Mesenchymal stem cell (in vitro differentiated cells and primary cell): ENCODE measurements at regions not wholly inside any gene's neighbourhood (a gene's known extent, or its start where the extent isn't known, plus 50 kb on each side); places are given as distances from the start of the nearest gene placed in this dataset.

Experiments
- DNase-seq: peaks from one replicate; pipeline ENCODE4 v3.0.0-alpha.2; 2013
- H2AFZ ChIP-seq: one replicate; pipeline ENCODE4 v1.6.1; 2013; ENCODE audit warnings: low read depth, mild to moderate bottlenecking, control low read depth, inconsistent platforms, low read length, moderate library complexity
- H2AK5ac ChIP-seq: 2 replicates; pipeline ENCODE4 v1.6.1; 2013; ENCODE audit warnings: low read length, moderate library complexity, mild to moderate bottlenecking, inconsistent platforms; ENCODE audit not compliant: severe bottlenecking
- H2BK120ac ChIP-seq: one replicate; pipeline ENCODE4 v1.6.1; 2013; ENCODE audit warnings: low read depth, mild to moderate bottlenecking, inconsistent platforms, low read length, moderate library complexity
- H2BK12ac ChIP-seq, 2 experiments: one replicate each; pipeline ENCODE4 v1.6.1; 2013; ENCODE audit warnings: inconsistent platforms in 2 of 2, low read length in 2 of 2, mild to moderate bottlenecking in 2 of 2, moderate library complexity in 2 of 2, control low read depth in 1 of 2
- H2BK15ac ChIP-seq: one replicate; pipeline ENCODE4 v1.6.1; 2013; ENCODE audit warnings: mild to moderate bottlenecking, low read depth, inconsistent platforms; ENCODE audit not compliant: poor library complexity, severe bottlenecking
- H2BK5ac ChIP-seq: 2 replicates; pipeline ENCODE4 v1.6.1; 2013; ENCODE audit warnings: low read depth, mild to moderate bottlenecking, low read length, control low read depth, inconsistent platforms; ENCODE audit not compliant: poor library complexity, severe bottlenecking
- H3K14ac ChIP-seq, 2 experiments: one replicate each; pipeline ENCODE4 v1.6.1; 2013; ENCODE audit warnings: inconsistent platforms in 2 of 2, low read length in 2 of 2, control low read depth in 1 of 2, mild to moderate bottlenecking in 1 of 2, moderate library complexity in 1 of 2
- H3K18ac ChIP-seq, 2 experiments: one replicate each; pipeline ENCODE4 v1.6.1; 2013; ENCODE audit warnings: inconsistent platforms in 2 of 2, low read length in 2 of 2, control low read depth in 1 of 2, low read depth in 1 of 2, mild to moderate bottlenecking in 1 of 2
- H3K23ac ChIP-seq, 2 experiments: one replicate each; pipeline ENCODE4 v1.6.1; 2013; ENCODE audit warnings: inconsistent platforms in 2 of 2, low read length in 2 of 2, mild to moderate bottlenecking in 2 of 2, moderate library complexity in 2 of 2, control low read depth in 1 of 2
- H3K27ac ChIP-seq: 2 replicates; pipeline ENCODE4 v1.5.1; 2013; ENCODE audit warnings: mild to moderate bottlenecking, moderate library complexity, low read length, control low read depth, inconsistent platforms; ENCODE audit not compliant: poor library complexity, severe bottlenecking
- H3K27me3 ChIP-seq, 2 experiments: 2 replicates each; pipeline versions ENCODE4 v1.6.1 to v1.7.0; 2013; ENCODE audit warnings: low read length in 2 of 2, mild to moderate bottlenecking in 2 of 2, moderate library complexity in 2 of 2, control low read depth in 1 of 2, inconsistent platforms in 1 of 2; ENCODE audit not compliant: control insufficient read depth in 1 of 2, insufficient read depth in 1 of 2
- H3K36me3 ChIP-seq, 2 experiments: 2 replicates each; pipeline versions ENCODE4 v1.6.1 to v1.7.0; 2013; ENCODE audit warnings: low read length in 2 of 2, control low read depth in 1 of 2, inconsistent platforms in 1 of 2, low read depth in 1 of 2, mild to moderate bottlenecking in 1 of 2; ENCODE audit not compliant: insufficient read depth in 2 of 2, control insufficient read depth in 1 of 2
- H3K4ac ChIP-seq, 2 experiments: one replicate each; pipeline ENCODE4 v1.6.1; 2013; ENCODE audit warnings: inconsistent platforms in 2 of 2, low read length in 2 of 2, mild to moderate bottlenecking in 2 of 2, moderate library complexity in 2 of 2, control low read depth in 1 of 2, low read depth in 1 of 2
- H3K4me1 ChIP-seq: 2 replicates; pipeline ENCODE4 v1.6.1; 2013; ENCODE audit warnings: low read depth, low read length, control low read depth; ENCODE audit not compliant: control insufficient read depth, insufficient read depth
- H3K4me2 ChIP-seq: 2 replicates; pipeline ENCODE4 v1.6.1; 2013; ENCODE audit warnings: low read length, mild to moderate bottlenecking, inconsistent platforms; ENCODE audit not compliant: poor library complexity, severe bottlenecking
- H3K4me3 ChIP-seq, 2 experiments: 2 replicates each; pipeline versions ENCODE4 v1.5.1 to v1.7.0; 2013; ENCODE audit warnings: low read length in 2 of 2, mild to moderate bottlenecking in 2 of 2, control low read depth in 1 of 2, low read depth in 1 of 2; ENCODE audit not compliant: insufficient read depth in 1 of 2
- H3K79me1 ChIP-seq: replicated peaks from 2 replicates; pipeline ENCODE4 v1.6.1; 2013; ENCODE audit warnings: mild to moderate bottlenecking, control low read depth, low read length, inconsistent platforms; ENCODE audit not compliant: poor library complexity, severe bottlenecking
- H3K9ac ChIP-seq: 2 replicates; pipeline ENCODE4 v1.7.0; 2013; ENCODE audit warnings: mild to moderate bottlenecking, low read length, moderate library complexity
- H3K9me3 ChIP-seq: 2 replicates; pipeline ENCODE4 v1.7.0; 2013; ENCODE audit warnings: mild to moderate bottlenecking, low read length; ENCODE audit not compliant: control insufficient read depth
- H4K8ac ChIP-seq: one replicate; pipeline ENCODE4 v1.6.1; 2013; ENCODE audit warnings: inconsistent platforms, mild to moderate bottlenecking, low read length, moderate library complexity
- H4K91ac ChIP-seq: one replicate; pipeline ENCODE4 v1.6.1; 2013; ENCODE audit warnings: mild to moderate bottlenecking, low read length, inconsistent platforms
- WGBS: methylation state at CpG from one replicate; pipeline ENCODE4 v1.1.7; 2013; ENCODE audit warnings: mixed read lengths; 5-methylcytosine and 5-hydroxymethylcytosine counted together

DNA sequence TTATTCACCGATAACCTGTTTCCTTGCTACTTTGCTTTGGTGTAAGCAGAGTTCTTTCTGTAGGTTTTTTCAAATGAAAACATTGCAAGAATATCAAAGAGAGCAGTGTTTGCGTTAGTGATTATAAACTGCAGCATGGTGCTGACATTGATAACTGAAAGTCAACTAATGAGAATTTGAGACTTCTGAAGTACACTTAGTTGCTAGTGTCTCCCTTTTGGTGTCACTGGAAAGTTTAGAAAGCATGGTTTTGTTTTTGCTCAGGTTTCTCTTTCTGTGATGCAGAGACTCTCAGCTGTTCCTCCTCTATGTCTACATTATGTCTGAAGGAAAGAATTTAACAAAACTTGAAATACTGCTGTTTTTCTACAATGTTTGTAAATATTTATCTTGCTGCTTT lies 80.2 kb upstream of the ZNF169 start:
- 100% methylated on average over 2 of the region's 2 CpGs for WGBS

DNA sequence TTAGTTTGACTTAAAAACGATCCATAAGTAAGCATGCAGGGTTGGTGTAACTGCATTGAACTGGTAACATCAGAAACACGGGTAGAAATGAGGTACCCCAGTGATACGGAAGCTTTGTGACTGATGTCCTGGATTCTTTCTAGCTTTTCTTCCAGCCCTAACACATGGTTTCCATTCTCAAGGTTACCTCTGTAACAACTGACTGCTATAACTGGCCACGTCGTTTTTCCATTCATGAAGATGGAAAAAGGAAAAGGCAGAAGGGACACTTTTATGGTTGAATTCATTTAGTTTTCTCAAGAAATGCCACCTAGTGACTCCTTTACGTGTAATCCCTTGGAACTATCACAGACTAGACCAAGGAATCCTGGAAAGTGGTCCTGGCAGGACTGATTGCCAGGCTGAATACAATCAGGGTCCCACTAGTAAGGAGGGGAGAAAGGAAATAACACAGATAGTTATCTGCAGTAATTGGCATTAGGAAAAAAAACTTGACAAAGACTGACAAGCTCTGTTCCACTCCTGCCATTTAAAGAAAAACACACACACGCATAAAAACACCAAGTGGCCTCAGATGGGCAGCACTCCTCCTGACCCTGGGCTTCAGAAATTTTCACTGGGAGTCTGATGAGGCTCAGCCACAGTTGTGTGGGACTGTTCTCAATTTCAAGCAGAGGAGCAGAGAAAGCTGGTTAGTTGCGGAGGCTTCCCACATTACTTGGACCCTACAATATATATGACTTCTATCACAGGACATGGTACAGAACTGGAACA lies 77.5 kb upstream of the ZNF169 start:
- 90% methylated on average over 5 of the region's 8 CpGs for WGBS
- H3K4me2 ChIP-seq = no peak overlapping the region
- H4K8ac ChIP-seq = no peak overlapping the region
- H2BK12ac ChIP-seq = no peak overlapping the region
- no peak for DNase-seq
- no peak overlapping the region for H2BK5ac ChIP-seq
- H3K36me3 ChIP-seq = peaks cover 24 to 64% of the 10 kb centered on the region in 2 experiments
- H3K18ac ChIP-seq = no peak overlapping the region
- H3K23ac ChIP-seq = no peak overlapping the region
- H3K27ac ChIP-seq = no peak overlapping the region
- peaks cover 14% of the 10 kb centered on the region for H3K79me1 ChIP-seq
- no peak overlapping the region for H2BK120ac ChIP-seq
- H4K91ac ChIP-seq = no peak overlapping the region
- H2AFZ ChIP-seq = no peak overlapping the region
- H2BK15ac ChIP-seq = no peak overlapping the region
- H3K9ac ChIP-seq = no peak overlapping the region
- no peaks in the 10 kb centered on the region for H3K27me3 ChIP-seq
- H2AK5ac ChIP-seq = no peak overlapping the region
- H3K4ac ChIP-seq = no peak overlapping the region
- H3K4me3 ChIP-seq = no peak overlapping the region
- no peaks in the 10 kb centered on the region for H3K4me1 ChIP-seq
- H3K14ac ChIP-seq = no peak overlapping the region
- no peaks in the 10 kb centered on the region for H3K9me3 ChIP-seq

More for the DNA sequence above, 80.2 kb upstream of the ZNF169 start:
- Histone ChIP-seq H3K9ac (no peak overlapping the region), H4K8ac (no peak overlapping the region), H3K27me3 (no peaks in the 10 kb centered on the region), H2BK15ac (no peak overlapping the region), H3K23ac (no peak overlapping the region), H3K79me1 (peaks cover 9% of the 10 kb centered on the region), H2AK5ac (no peak overlapping the region), H2BK12ac (no peak overlapping the region), H2BK5ac (no peak overlapping the region), H2BK120ac (no peak overlapping the region), H3K14ac (no peak overlapping the region), H3K4ac (no peak overlapping the region), H3K36me3 (peaks cover 21 to 71% of the 10 kb centered on the region in 2 experiments), H3K4me2 (no peak overlapping the region), H3K4me1 (no peaks in the 10 kb centered on the region), H3K4me3 (no peak overlapping the region), H3K27ac (no peak overlapping the region), H2AFZ (no peak overlapping the region), H3K18ac (no peak overlapping the region), H3K9me3 (no peaks in the 10 kb centered on the region), H4K91ac (no peak overlapping the region)
- DNase-seq = no peak

DNA sequence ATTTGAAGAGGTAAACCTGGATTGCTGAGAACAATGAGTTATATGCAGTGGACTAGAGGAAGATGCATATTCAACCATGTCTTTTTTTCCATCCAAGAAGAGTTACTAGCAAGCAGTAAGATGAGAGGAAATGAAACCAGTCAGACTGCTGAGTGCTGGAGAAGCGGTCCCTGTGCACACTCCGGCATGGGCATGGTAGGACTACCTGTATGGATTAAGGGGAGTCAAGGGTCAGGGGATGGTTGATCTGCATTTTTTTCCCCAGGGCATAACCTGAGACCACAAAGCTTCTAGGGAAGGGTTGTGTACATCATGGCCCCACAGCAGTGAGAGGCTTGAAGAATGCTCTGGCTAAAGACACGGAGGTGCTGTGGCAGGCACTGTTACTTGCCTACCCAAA lies 76.6 kb upstream of the ZNF169 start:
- Histone ChIP-seq H3K4me2 (no peak overlapping the region), H3K79me1 (peaks cover 15% of the 10 kb centered on the region)
- WGBS = 91% methylated on average over 3 of the region's 3 CpGs

DNA sequence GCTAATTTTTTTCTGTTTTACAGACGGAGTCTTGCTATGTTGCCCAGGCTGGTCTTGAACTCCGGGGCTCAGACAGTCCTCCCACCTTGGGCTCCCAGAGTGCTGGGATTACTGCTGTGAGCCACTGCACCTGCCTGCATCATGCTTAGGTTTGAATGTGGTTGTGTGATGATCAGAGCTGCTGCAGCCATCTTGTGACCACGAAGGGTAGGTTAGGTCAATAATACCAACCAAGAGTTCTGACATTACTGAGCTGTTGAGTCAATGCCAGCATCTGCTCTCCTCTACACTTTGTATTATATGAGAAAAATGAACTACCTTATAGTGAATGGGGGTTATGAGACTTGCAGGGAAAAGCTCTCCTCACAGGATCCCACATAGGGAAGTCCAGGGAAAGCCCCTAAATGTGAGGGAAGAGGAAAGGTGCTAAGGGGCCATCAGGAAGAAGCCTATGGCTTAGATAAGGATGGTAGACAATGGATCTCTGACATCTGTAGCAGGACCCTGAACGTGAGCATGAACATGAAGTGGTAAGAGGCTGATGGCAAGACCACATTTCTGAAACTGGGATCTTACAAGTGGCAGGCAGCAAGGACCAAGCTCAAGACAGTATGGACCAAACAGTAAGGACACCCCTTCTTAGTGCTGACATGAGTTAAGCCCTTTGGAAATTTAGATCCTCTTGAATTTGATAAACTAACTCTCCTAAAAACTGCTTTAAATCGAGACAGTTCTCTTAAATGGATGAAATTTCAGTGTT lies 75.7 kb upstream of the ZNF169 start:
- Histone ChIP-seq H3K4me2 (no peak overlapping the region), H4K8ac (no peak overlapping the region), H2BK12ac (no peak overlapping the region), H3K27ac (no peak overlapping the region), H3K9ac (no peak overlapping the region), H3K23ac (no peak overlapping the region), H3K9me3 (peaks cover 13% of the 10 kb centered on the region), H3K18ac (no peak overlapping the region), H3K79me1 (peaks cover 16% of the 10 kb centered on the region), H2AFZ (no peak overlapping the region), H3K4me3 (no peak overlapping the region), H3K27me3 (no peaks in the 10 kb centered on the region), H2BK15ac (no peak overlapping the region), H2BK5ac (no peak overlapping the region), H4K91ac (no peak overlapping the region), H3K4me1 (no peaks in the 10 kb centered on the region), H3K36me3 (peaks cover 19 to 57% of the 10 kb centered on the region in 2 experiments), H2AK5ac (no peak overlapping the region), H2BK120ac (no peak overlapping the region), H3K14ac (no peak overlapping the region), H3K4ac (no peak overlapping the region)
- no peak for DNase-seq
- 99% methylated on average over 4 of the region's 5 CpGs for WGBS

More for the DNA sequence above, 76.6 kb upstream of the ZNF169 start:
- no peak for DNase-seq
- no peaks in the 10 kb centered on the region for H3K4me1 ChIP-seq
- no peaks in the 10 kb centered on the region for H3K27me3 ChIP-seq
- H3K9ac ChIP-seq = no peak overlapping the region
- H2AFZ ChIP-seq = no peak overlapping the region
- H3K4me3 ChIP-seq = no peak overlapping the region
- no peak overlapping the region for H3K27ac ChIP-seq
- H2BK15ac ChIP-seq = no peak overlapping the region
- peaks cover 22 to 63% of the 10 kb centered on the region in 2 experiments for H3K36me3 ChIP-seq
- H2BK12ac ChIP-seq = no peak overlapping the region
- no peak overlapping the region for H2BK120ac ChIP-seq
- H2AK5ac ChIP-seq = no peak overlapping the region
- H3K9me3 ChIP-seq = peaks cover 8% of the 10 kb centered on the region
- peak overlapping the region in 1 of 2 experiments; percentile 16 for H3K18ac ChIP-seq
- H4K91ac ChIP-seq = no peak overlapping the region
- H3K14ac ChIP-seq = no peak overlapping the region
- no peak overlapping the region for H2BK5ac ChIP-seq
- H3K23ac ChIP-seq = no peak overlapping the region
- no peak overlapping the region for H3K4ac ChIP-seq
- no peak overlapping the region for H4K8ac ChIP-seq
